A673 (cell line): ENCODE measurements at regions not wholly inside any gene's neighbourhood (a gene's known extent, or its start where the extent isn't known, plus 50 kb on each side); places are given as distances from the start of the nearest gene placed in this dataset.

ENCODE experiments used
- BruUV-seq: library from RNA; stranded (reverse); fragments of 400-500 nt; replicated peaks from 2 replicates; lab custom pipeline; 2021; lab: Mats Ljungman, UMichigan
- CTCF ChIA-PET: fragments of 300-600 bp; sonication (Branson Sonifier 250); formaldehyde crosslinking; loops from one replicate; lab custom pipeline; 2022; ENCODE audit warnings: antibody characterized with exemption; lab: Charles Lee
- POLR2A ChIA-PET: fragments of 300-600 bp; sonication (Branson Sonifier 250); formaldehyde crosslinking; loops from one replicate; lab custom pipeline; 2022; ENCODE audit warnings: antibody characterized with exemption; ENCODE audit not compliant: low non-redundant PET; lab: Charles Lee
- DNase-seq: peaks from one replicate; pipeline ENCODE4 v3.0.0-alpha.2; 2015; ENCODE audit warnings: low spot score
- H3K27ac ChIP-seq: fragments of 200-600 bp; sonication (generic); 2 replicates; pipeline ENCODE4 v1.5.1; 2016; ENCODE audit warnings: mixed run types, low read depth, mild to moderate bottlenecking, mixed read lengths, antibody characterized with exemption, low read length; ENCODE audit not compliant: poor library complexity, severe bottlenecking
- H3K27me3 ChIP-seq: fragments of 200-600 bp; sonication (generic); replicated peaks from 2 replicates; pipeline ENCODE4 v1.6.1; 2017; ENCODE audit warnings: mixed run types, low read depth, mild to moderate bottlenecking, mixed read lengths, antibody characterized with exemption, low read length; ENCODE audit not compliant: insufficient read depth, poor library complexity
- H3K36me3 ChIP-seq: fragments of 200-600 bp; sonication (generic); 2 replicates; pipeline ENCODE4 v1.6.1; 2016; ENCODE audit warnings: mixed run types, mild to moderate bottlenecking, mixed read lengths, antibody characterized with exemption, low read length; ENCODE audit not compliant: insufficient read depth, poor library complexity, severe bottlenecking
- H3K4me1 ChIP-seq: fragments of 200-600 bp; sonication (generic); 2 replicates; pipeline ENCODE4 v1.6.1; 2017; ENCODE audit warnings: mixed run types, mild to moderate bottlenecking, mixed read lengths, antibody characterized with exemption, low read length; ENCODE audit not compliant: insufficient read depth, poor library complexity, severe bottlenecking
- H3K4me3 ChIP-seq: fragments of 200-600 bp; sonication (generic); 2 replicates; pipeline ENCODE4 v1.5.1; 2016; ENCODE audit warnings: low read depth, mixed run types, mild to moderate bottlenecking, mixed read lengths, low read length; ENCODE audit not compliant: poor library complexity, severe bottlenecking
- H3K9me3 ChIP-seq: fragments of 200-600 bp; sonication (generic); 2 replicates; pipeline ENCODE4 v1.6.1; 2016; ENCODE audit warnings: mixed run types, low read depth, mild to moderate bottlenecking, mixed read lengths, antibody characterized with exemption, low read length; ENCODE audit not compliant: poor library complexity, severe bottlenecking
- EZH2 ChIP-seq: fragments of 200-600 bp; sonication (generic); IDR thresholded peaks from 2 replicates; pipeline ENCODE4 v1.6.1; 2017; ENCODE audit warnings: borderline replicate concordance, low read depth, mild to moderate bottlenecking, mixed read lengths, antibody characterized with exemption, low read length; ENCODE audit not compliant: poor library complexity, severe bottlenecking
- intact Hi-C: fragments of 100-400 bp; cut with micrococcal nuclease; formaldehyde crosslinking; loops from one replicate; pipeline ENCODE4 v1.10.0; 2022; ENCODE audit not compliant: unreplicated experiment
- TF ChIP-seq, protein P1 (sequence below): fragments of 300-800, 200-600 bp; sonication (generic); conservative IDR thresholded peaks from 2 replicates; pipeline ENCODE4 v1.5.1; 2017; ENCODE audit warnings: low read depth, mild to moderate bottlenecking, antibody characterized with exemption, low read length, moderate library complexity, mixed read lengths

DNA sequence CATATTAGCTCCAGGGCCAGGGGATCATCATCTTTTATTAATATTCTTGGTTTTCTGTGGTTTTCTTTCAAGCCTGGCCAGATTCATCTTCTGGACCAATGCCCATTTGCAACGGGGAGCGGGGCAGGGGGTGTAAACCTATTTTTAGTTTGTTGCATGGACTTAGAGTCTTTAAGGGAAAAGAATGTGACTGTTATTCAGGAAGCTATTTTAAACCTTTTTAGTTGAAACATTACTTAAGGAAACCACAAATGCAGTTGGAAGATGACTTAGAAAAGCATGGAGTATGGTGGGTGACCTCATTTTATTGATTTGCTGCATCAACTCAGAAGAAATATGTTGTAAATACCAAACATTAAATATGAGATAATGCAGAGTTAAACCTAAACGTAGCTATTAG, 368.4 kb upstream of the E2F7 start:
- Histone ChIP-seq H3K27ac (no peak overlapping the region), H3K27me3 (peaks cover 11% of the 10 kb centered on the region), H3K9me3 (no peaks in the 10 kb centered on the region), H3K4me1 (no peaks in the 10 kb centered on the region), H3K4me3 (no peak overlapping the region), H3K36me3 (no peaks in the 10 kb centered on the region)
- TF ChIP-seq, protein P1, sequence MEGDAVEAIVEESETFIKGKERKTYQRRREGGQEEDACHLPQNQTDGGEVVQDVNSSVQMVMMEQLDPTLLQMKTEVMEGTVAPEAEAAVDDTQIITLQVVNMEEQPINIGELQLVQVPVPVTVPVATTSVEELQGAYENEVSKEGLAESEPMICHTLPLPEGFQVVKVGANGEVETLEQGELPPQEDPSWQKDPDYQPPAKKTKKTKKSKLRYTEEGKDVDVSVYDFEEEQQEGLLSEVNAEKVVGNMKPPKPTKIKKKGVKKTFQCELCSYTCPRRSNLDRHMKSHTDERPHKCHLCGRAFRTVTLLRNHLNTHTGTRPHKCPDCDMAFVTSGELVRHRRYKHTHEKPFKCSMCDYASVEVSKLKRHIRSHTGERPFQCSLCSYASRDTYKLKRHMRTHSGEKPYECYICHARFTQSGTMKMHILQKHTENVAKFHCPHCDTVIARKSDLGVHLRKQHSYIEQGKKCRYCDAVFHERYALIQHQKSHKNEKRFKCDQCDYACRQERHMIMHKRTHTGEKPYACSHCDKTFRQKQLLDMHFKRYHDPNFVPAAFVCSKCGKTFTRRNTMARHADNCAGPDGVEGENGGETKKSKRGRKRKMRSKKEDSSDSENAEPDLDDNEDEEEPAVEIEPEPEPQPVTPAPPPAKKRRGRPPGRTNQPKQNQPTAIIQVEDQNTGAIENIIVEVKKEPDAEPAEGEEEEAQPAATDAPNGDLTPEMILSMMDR = no peak
- TF ChIP-seq EZH2 = no peak
- BruUV-seq = no TSS peak
- no peak for DNase-seq
- CTCF ChIA-PET = no interaction called here
- POLR2A ChIA-PET = no interaction called here
- intact Hi-C loops = no loop called here

DNA sequence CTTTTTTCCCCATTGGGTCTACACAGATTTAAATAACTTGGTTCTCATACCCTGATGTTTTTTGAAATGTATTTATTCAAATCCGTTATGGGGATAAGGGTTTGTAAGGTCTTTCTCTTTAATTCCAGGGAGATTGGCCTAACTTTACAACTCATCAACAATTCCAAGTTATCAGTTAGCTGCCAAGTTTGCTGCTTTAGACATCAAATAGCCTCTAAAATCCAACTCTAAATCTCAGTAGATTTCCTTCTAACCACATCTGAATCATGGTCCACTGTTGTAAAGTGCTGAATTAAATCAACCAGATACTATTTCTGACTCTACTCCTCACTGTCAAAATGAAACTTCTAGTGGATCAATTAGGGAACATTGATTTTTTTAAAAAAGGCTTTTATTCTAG, 364.1 kb upstream of the E2F7 start:
- Histone ChIP-seq H3K4me1 (no peaks in the 10 kb centered on the region), H3K9me3 (no peaks in the 10 kb centered on the region), H3K4me3 (no peak overlapping the region), H3K27me3 (no peaks in the 10 kb centered on the region), H3K27ac (no peak overlapping the region), H3K36me3 (no peaks in the 10 kb centered on the region)
- ChIA-PET POLR2A (no interaction called here), CTCF (no interaction called here)
- no peak for TF ChIP-seq EZH2
- TF ChIP-seq, protein P1 = no peak
- intact Hi-C loops = no loop called here
- DNase-seq = no peak
- no TSS peak for BruUV-seq

GRCh38 chr12:77421152-77421551, 355.8 kb upstream of the E2F7 start:
- H3K27ac ChIP-seq = no peak overlapping the region
- DNase-seq = no peak
- BruUV-seq = no TSS peak
- H3K4me1 ChIP-seq = no peaks in the 10 kb centered on the region
- no peaks in the 10 kb centered on the region for H3K9me3 ChIP-seq
- POLR2A ChIA-PET = no interaction called here
- H3K36me3 ChIP-seq = no peaks in the 10 kb centered on the region
- H3K27me3 ChIP-seq = no peaks in the 10 kb centered on the region
- CTCF ChIA-PET = no interaction called here
- intact Hi-C loops = no loop called here
- TF ChIP-seq, protein P1 = no peak
- no peak for TF ChIP-seq EZH2
- no peak overlapping the region for H3K4me3 ChIP-seq
